GM23338 (cell line): ENCODE measurements at regions not wholly inside any gene's neighbourhood (a gene's known extent, or its start where the extent isn't known, plus 50 kb on each side); places are given as distances from the start of the nearest gene placed in this dataset.

Source experiments
- ATAC-seq: fragments of 200-7000 bp; cut with Tn5 transposase; 3 replicates; pipeline ENCODE4 v1.9.1; 2020
- DNase-seq: peaks from one replicate; pipeline ENCODE4 v3.0.0-alpha.2; 2015; ENCODE audit warnings: low spot score
- H2AFZ ChIP-seq: fragments of 200-600 bp; sonication (generic); 2 replicates; pipeline ENCODE4 v1.8.0; 2016; ENCODE audit warnings: antibody characterized with exemption, mild to moderate bottlenecking, moderate library complexity
- H3F3A ChIP-seq: fragments of 200-600 bp; sonication (generic); replicated peaks from 2 replicates; pipeline ENCODE4 v1.8.0; 2017; ENCODE audit warnings: antibody characterized with exemption, mixed run types, low read depth
- H3K27ac ChIP-seq: fragments of 200-600 bp; sonication (generic); 2 replicates; pipeline ENCODE4 v1.6.1; 2016; ENCODE audit warnings: low read depth
- H3K27me3 ChIP-seq: fragments of 200-600 bp; sonication (generic); 2 replicates; pipeline ENCODE4 v1.8.0; 2016; ENCODE audit warnings: mild to moderate bottlenecking, mixed run types, moderate library complexity; ENCODE audit not compliant: insufficient read depth
- H3K36me3 ChIP-seq: fragments of 200-600 bp; sonication (generic); 2 replicates; pipeline ENCODE4 v1.8.0; 2016; ENCODE audit warnings: mild to moderate bottlenecking; ENCODE audit not compliant: insufficient read depth
- H3K4me1 ChIP-seq: fragments of 200-600 bp; sonication (generic); 2 replicates; pipeline ENCODE4 v1.8.0; 2016; ENCODE audit warnings: mild to moderate bottlenecking, moderate library complexity; ENCODE audit not compliant: insufficient read depth
- H3K4me2 ChIP-seq: fragments of 200-600 bp; sonication (generic); 2 replicates; pipeline ENCODE4 v1.7.1; 2017; ENCODE audit warnings: mixed run types
- H3K4me3 ChIP-seq: fragments of 200-600 bp; sonication (generic); 2 replicates; pipeline ENCODE4 v1.6.1; 2016; ENCODE audit warnings: mixed run types
- H3K79me2 ChIP-seq: fragments of 200-600 bp; sonication (generic); replicated peaks from 2 replicates; pipeline ENCODE4 v1.8.0; 2017; ENCODE audit warnings: mild to moderate bottlenecking; ENCODE audit not compliant: insufficient read depth
- H3K9me2 ChIP-seq: fragments of 200-600 bp; sonication (generic); 2 replicates; pipeline ENCODE4 v1.8.0; 2017; ENCODE audit not compliant: insufficient read depth
- H4K20me1 ChIP-seq: fragments of 200-600 bp; sonication (generic); replicated peaks from 2 replicates; pipeline ENCODE4 v1.8.0; 2017; ENCODE audit warnings: mild to moderate bottlenecking; ENCODE audit not compliant: insufficient read depth
- H3K27ac Mint-ChIP-seq: 2 replicates; pipeline ENCODE4 v1.8.0; 2020; ENCODE audit warnings: inconsistent platforms, mild to moderate bottlenecking, moderate library complexity, mixed read lengths
- H3K27me3 Mint-ChIP-seq: 3 replicates; pipeline ENCODE4 v1.8.0; 2022; ENCODE audit warnings: low read depth, mild to moderate bottlenecking, moderate library complexity, mixed read lengths, inconsistent platforms; ENCODE audit not compliant: insufficient read depth, poor library complexity
- H3K36me3 Mint-ChIP-seq: 3 replicates; pipeline ENCODE4 v1.8.0; 2021; ENCODE audit warnings: low read depth, mild to moderate bottlenecking, inconsistent platforms, moderate library complexity, mixed read lengths
- H3K4me1 Mint-ChIP-seq: 3 replicates; pipeline ENCODE4 v1.8.0; 2020; ENCODE audit warnings: mild to moderate bottlenecking, inconsistent platforms, mixed read lengths
- H3K4me3 Mint-ChIP-seq: 3 replicates; pipeline ENCODE4 v1.8.0; 2021; ENCODE audit warnings: moderate library complexity, mild to moderate bottlenecking, inconsistent platforms, mixed read lengths
- H3K9me3 Mint-ChIP-seq: 3 replicates; pipeline ENCODE4 v1.8.0; 2020; ENCODE audit warnings: moderate library complexity, mild to moderate bottlenecking, inconsistent platforms, mixed read lengths
- CTCF ChIP-seq, 2 experiments: fragments of 200-600 bp in 1 of 2; sonication (generic) in 1 of 2; conservative IDR thresholded peaks; 2 replicates each; pipeline versions ENCODE4 v1.5.1 to v1.6.1; 2016 to 2017; ENCODE audit warnings: antibody characterized with exemption in 2 of 2, low read depth in 2 of 2, mild to moderate bottlenecking in 2 of 2, moderate library complexity in 1 of 2
- EZH2 ChIP-seq: fragments of 200-600 bp; sonication (generic); IDR thresholded peaks from one replicate; pipeline ENCODE4 v1.8.0; 2017; ENCODE audit warnings: antibody characterized with exemption, mild to moderate bottlenecking, low read depth; ENCODE audit not compliant: unreplicated experiment
- JUNB ChIP-seq: IDR thresholded peaks from one replicate; pipeline ENCODE4 v1.6.1; 2016; ENCODE audit warnings: antibody characterized with exemption; ENCODE audit not compliant: unreplicated experiment
- NANOG ChIP-seq: IDR thresholded peaks from 2 replicates; pipeline ENCODE4 v1.6.1; 2016; ENCODE audit warnings: antibody characterized with exemption, borderline replicate concordance
- REST ChIP-seq: IDR thresholded peaks from one replicate; pipeline ENCODE4 v1.6.1; 2018; ENCODE audit warnings: antibody characterized with exemption; ENCODE audit not compliant: unreplicated experiment
- STAT1 ChIP-seq: IDR thresholded peaks from one replicate; pipeline ENCODE4 v1.6.1; 2016; ENCODE audit warnings: antibody characterized with exemption; ENCODE audit not compliant: unreplicated experiment
- ZNF114 ChIP-seq: fragments of 250-450 bp; sonication (Bioruptor Pico); IDR thresholded peaks from 2 replicates; pipeline ENCODE4 v1.5.0; 2020; ENCODE audit warnings: mild to moderate bottlenecking, moderate library complexity
- ZNF331 ChIP-seq: fragments of 250-450 bp; sonication (Bioruptor Pico); IDR thresholded peaks from 2 replicates; pipeline ENCODE4 v1.5.0; 2020; ENCODE audit warnings: low read depth, mild to moderate bottlenecking, moderate library complexity
- ZNF462 ChIP-seq: fragments of 250-450 bp; sonication (Bioruptor Pico); IDR thresholded peaks from 2 replicates; pipeline ENCODE4 v1.5.0; 2020; ENCODE audit warnings: mild to moderate bottlenecking, moderate library complexity

GRCh38 chr10:36129051-36129450 is 487.0 kb upstream of the FZD8 start (continued):
- no peak for TF ChIP-seq CTCF (conservative IDR thresholded peaks at IDR 0.05; ENCODE audit: low read depth in 2 of 2)
- TF ChIP-seq NANOG, result no peak
- no peak for TF ChIP-seq ZNF462 (CRISPR knock-in tag)
- no peak for TF ChIP-seq ZNF114 (CRISPR knock-in tag)

DNA sequence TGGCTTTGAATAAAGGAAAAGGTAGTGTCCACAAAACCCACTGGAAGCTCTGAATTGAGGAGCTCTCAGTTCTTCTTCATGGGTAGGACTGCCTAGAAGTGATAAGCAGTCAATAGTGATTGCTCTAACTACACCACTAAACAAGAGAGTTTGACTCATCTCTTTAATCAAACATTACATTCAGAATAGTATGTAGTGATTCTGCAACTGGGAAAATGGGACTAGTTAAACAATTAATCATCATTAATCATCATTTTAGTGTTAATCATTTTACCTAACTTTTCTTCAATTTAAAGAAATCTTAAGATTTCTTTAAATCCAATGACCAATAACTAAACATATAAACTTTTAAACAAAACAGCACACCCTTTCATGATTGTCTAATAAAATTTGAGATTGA is 484.0 kb upstream of the FZD8 start:
- Histone ChIP-seq H3F3A (no peaks in the 10 kb centered on the region), H3K4me2 (no peak overlapping the region), H3K9me2 (no peaks in the 10 kb centered on the region), H3K36me3 (no peaks in the 10 kb centered on the region; the same call in 1 of the 2 replicates), H3K27me3 (no peaks in the 10 kb centered on the region), H2AFZ (no peak overlapping the region), H3K79me2 (no peaks in the 10 kb centered on the region), H3K4me1 (no peaks in the 10 kb centered on the region), H3K27ac (no peak overlapping the region), H3K4me3 (no peak overlapping the region), H4K20me1 (no peaks in the 10 kb centered on the region)
- no peak overlapping the region for H3K4me3 Mint-ChIP-seq
- no peak overlapping the region for H3K27ac Mint-ChIP-seq
- no peak for ATAC-seq
- H3K27me3 Mint-ChIP-seq, result no peaks in the 10 kb centered on the region
- no peak for DNase-seq
- H3K36me3 Mint-ChIP-seq, result no peaks in the 10 kb centered on the region
- H3K9me3 Mint-ChIP-seq, result no peaks in the 10 kb centered on the region
- H3K4me1 Mint-ChIP-seq, result no peaks in the 10 kb centered on the region
- TF ChIP-seq EZH2, result no peak
- TF ChIP-seq JUNB, result no peak
- TF ChIP-seq ZNF114 (CRISPR knock-in tag), result no peak
- TF ChIP-seq REST, result no peak
- TF ChIP-seq STAT1, result no peak
- TF ChIP-seq ZNF331 (CRISPR knock-in tag), result no peak
